ENCODE measurements at regions not wholly inside any gene's neighbourhood (a gene's known extent, or its start where the extent isn't known, plus 50 kb on each side); places are given as distances from the start of the nearest gene placed in this dataset.

DNA sequence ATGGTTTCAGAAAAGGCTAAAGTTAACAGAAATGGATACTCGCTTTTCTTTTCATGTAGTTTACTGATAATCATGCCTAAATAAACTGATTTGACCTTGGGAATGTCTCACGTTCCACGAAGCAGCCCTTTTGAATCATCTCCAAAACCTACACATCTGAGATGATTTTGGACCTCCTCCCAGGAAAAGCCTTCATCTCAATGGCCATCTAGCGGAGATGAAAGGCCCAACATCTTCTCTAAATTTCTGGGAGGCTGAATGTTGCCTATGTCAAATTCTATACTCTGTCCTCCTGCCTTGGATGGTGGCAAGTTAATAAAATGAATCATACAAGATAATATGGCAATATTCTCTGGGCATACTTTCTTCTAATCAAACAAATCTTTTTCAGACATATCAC is 448.5 kb downstream of the ZEB2 start:
- no peak for TF ChIP-seq YY1 (IDR thresholded peaks at IDR 0.05; ENCODE audit: insufficient read depth, insufficient read length)
- no peak for TF ChIP-seq ZNF274 (IDR thresholded peaks at IDR 0.05; ENCODE audit: low read depth, low read length)

Measured in NT2/D1 (cell line).